ENCODE measurements at regions not wholly inside any gene's neighbourhood (a gene's known extent, or its start where the extent isn't known, plus 50 kb on each side); places are given as distances from the start of the nearest gene placed in this dataset.

- no peak for TF ChIP-seq CTCF (IDR thresholded peaks at IDR 0.05; ENCODE audit: low read length)
- TF ChIP-seq EZH2 (IDR thresholded peaks at IDR 0.05; ENCODE audit: borderline replicate concordance, low read length) = no peak
Measured at GRCh38 chr2:136185981-136186776, 68.2 kb upstream of the CXCR4 start.

GRCh38 chr2:136183097-136183496 lies 65.1 kb upstream of the CXCR4 start:
- no peaks in the 10 kb centered on the region for H3K79me2 ChIP-seq (ENCODE audit: insufficient read depth, low read length)
- H3K9me3 ChIP-seq (ENCODE audit: low read length) = peaks cover 13% of the 10 kb centered on the region
- H3K4me1 ChIP-seq (ENCODE audit: insufficient read depth, low read length, severe bottlenecking) = peaks cover 7% of the 10 kb centered on the region
- H3K36me3 ChIP-seq (ENCODE audit: insufficient read depth, low read length) = peaks cover 4% of the 10 kb centered on the region; the same call in 1 of the 2 replicates
- no peak overlapping the region for H3K4me3 ChIP-seq (ENCODE audit: low read depth, low read length, poor library complexity, severe bottlenecking)
- H3K9me2 ChIP-seq (ENCODE audit: low read depth, low read length) = no peaks in the 10 kb centered on the region
- no peaks in the 10 kb centered on the region for H4K20me1 ChIP-seq (ENCODE audit: insufficient read depth, low read length)
- H2AFZ ChIP-seq (ENCODE audit: low read length) = no peak overlapping the region
- TF ChIP-seq CTCF (IDR thresholded peaks at IDR 0.05; ENCODE audit: low read length) (no peak), EZH2 (IDR thresholded peaks at IDR 0.05; ENCODE audit: borderline replicate concordance, low read length) (no peak)
- H3K9ac ChIP-seq (ENCODE audit: low read length) = no peak overlapping the region
- H3K27me3 ChIP-seq (ENCODE audit: insufficient read depth, low read length) = no peaks in the 10 kb centered on the region
- H3K27ac ChIP-seq (ENCODE audit: low read depth, low read length, poor library complexity, severe bottlenecking) = no peak overlapping the region
- H3F3A ChIP-seq (ENCODE audit: insufficient read depth, low read length) = no peaks in the 10 kb centered on the region
- H3K4me2 ChIP-seq (ENCODE audit: low read length) = no peak overlapping the region

More at GRCh38 chr2:136185981-136186776, 68.2 kb upstream of the CXCR4 start:
- Histone ChIP-seq H3K4me3 (ENCODE audit: low read depth, low read length, poor library complexity, severe bottlenecking) (no peak overlapping the region), H3K27me3 (ENCODE audit: insufficient read depth, low read length) (no peaks in the 10 kb centered on the region), H3K9me2 (ENCODE audit: low read depth, low read length) (no peaks in the 10 kb centered on the region), H3K27ac (ENCODE audit: low read depth, low read length, poor library complexity, severe bottlenecking) (no peak overlapping the region), H3K79me2 (ENCODE audit: insufficient read depth, low read length) (no peaks in the 10 kb centered on the region), H3F3A (ENCODE audit: insufficient read depth, low read length) (no peaks in the 10 kb centered on the region), H3K9ac (ENCODE audit: low read length) (no peak overlapping the region), H3K4me1 (ENCODE audit: insufficient read depth, low read length, severe bottlenecking) (peaks cover 38% of the 10 kb centered on the region), H3K4me2 (ENCODE audit: low read length) (no peak overlapping the region), H3K36me3 (ENCODE audit: insufficient read depth, low read length) (0 out of 2 replicates have a peak, but pooled peaks cover 2% of the 10 kb centered on the region), H3K9me3 (ENCODE audit: low read length) (peaks cover 4% of the 10 kb centered on the region), H2AFZ (ENCODE audit: low read length) (no peak overlapping the region), H4K20me1 (ENCODE audit: insufficient read depth, low read length) (no peaks in the 10 kb centered on the region)

- no peak overlapping the region for H3K9ac ChIP-seq (ENCODE audit: low read length)
- no peaks in the 10 kb centered on the region for H3F3A ChIP-seq (ENCODE audit: insufficient read depth, low read length)
- peaks cover 13% of the 10 kb centered on the region for H3K9me3 ChIP-seq (ENCODE audit: low read length)
- H4K20me1 ChIP-seq (ENCODE audit: insufficient read depth, low read length) = no peaks in the 10 kb centered on the region
- no peaks in the 10 kb centered on the region for H3K9me2 ChIP-seq (ENCODE audit: low read depth, low read length)
- no peak overlapping the region for H3K4me3 ChIP-seq (ENCODE audit: low read depth, low read length, poor library complexity, severe bottlenecking)
- no peaks in the 10 kb centered on the region for H3K4me1 ChIP-seq (ENCODE audit: insufficient read depth, low read length, severe bottlenecking)
- no peaks in the 10 kb centered on the region for H3K79me2 ChIP-seq (ENCODE audit: insufficient read depth, low read length)
- H3K27me3 ChIP-seq (ENCODE audit: insufficient read depth, low read length) = no peaks in the 10 kb centered on the region
- peaks cover 4% of the 10 kb centered on the region; the same call in 1 of the 2 replicates for H3K36me3 ChIP-seq (ENCODE audit: insufficient read depth, low read length)
- peak overlapping the region; percentile 4 for H3K27ac ChIP-seq (ENCODE audit: low read depth, low read length, poor library complexity, severe bottlenecking)
- TF ChIP-seq EZH2 (IDR thresholded peaks at IDR 0.05; ENCODE audit: borderline replicate concordance, low read length) (no peak), CTCF (IDR thresholded peaks at IDR 0.05; ENCODE audit: low read length) (no peak)
- H2AFZ ChIP-seq (ENCODE audit: low read length) = no peak overlapping the region
- no peak overlapping the region for H3K4me2 ChIP-seq (ENCODE audit: low read length)
Measured at GRCh38 chr2:136182315-136182714, 64.4 kb upstream of the CXCR4 start.
